ENCODE measurements at regions not wholly inside any gene's neighbourhood (a gene's known extent, or its start where the extent isn't known, plus 50 kb on each side); places are given as distances from the start of the nearest gene placed in this dataset.

- no peak for TF ChIP-seq PAX5 (IDR thresholded peaks at IDR 0.05; ENCODE audit: borderline replicate concordance, low read depth, low read length)
- TF ChIP-seq EZH2 (IDR thresholded peaks at IDR 0.05; ENCODE audit: borderline replicate concordance, control insufficient read depth, low read depth, low read length): no peak
- no peak for TF ChIP-seq CTCF (IDR thresholded peaks at IDR 0.05 in 2 of 3, conservative IDR thresholded peaks at IDR 0.05 in 1 of 3; ENCODE audit: control insufficient read depth in 2 of 3, extremely low read depth in 1 of 3, insufficient read depth in 1 of 3, low read depth in 3 of 3, low read length in 3 of 3)
- no peak for TF ChIP-seq SIN3A (IDR thresholded peaks at IDR 0.05; ENCODE audit: low read depth, low read length)
Measured at GRCh38 chr4:129974730-129975129, 878.8 kb downstream of the C4orf33 start.

All from GM12878 (cell line).